HG03139 (cell line): ENCODE measurements at regions not wholly inside any gene's neighbourhood (a gene's known extent, or its start where the extent isn't known, plus 50 kb on each side); places are given as distances from the start of the nearest gene placed in this dataset.

Experiments
- ATAC-seq: cut with Tn5 transposase; IDR thresholded peaks from one replicate; pipeline ENCODE4 v1.9.1; 2021; ENCODE audit not compliant: unreplicated experiment

DNA sequence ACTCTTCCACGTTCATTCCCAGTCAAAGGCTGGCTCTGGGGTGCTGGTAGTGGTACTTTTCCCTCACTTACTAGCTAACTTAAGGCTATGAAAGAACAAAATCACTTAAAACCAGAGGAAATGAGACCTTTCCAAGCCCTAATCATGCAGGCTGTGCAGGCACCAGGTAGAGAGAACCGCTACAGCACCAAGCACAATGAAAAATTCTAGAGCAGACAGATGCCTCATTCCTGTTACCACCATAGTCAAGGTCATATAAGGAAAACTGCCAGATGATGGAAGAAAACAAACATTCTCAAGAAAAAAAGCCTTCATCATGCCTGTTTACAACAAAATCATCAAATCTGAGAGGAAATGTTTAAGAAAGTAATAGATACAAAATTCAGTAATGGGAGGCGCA is 374.4 kb upstream of the PDE4D start:
- ATAC-seq, result no peak

DNA sequence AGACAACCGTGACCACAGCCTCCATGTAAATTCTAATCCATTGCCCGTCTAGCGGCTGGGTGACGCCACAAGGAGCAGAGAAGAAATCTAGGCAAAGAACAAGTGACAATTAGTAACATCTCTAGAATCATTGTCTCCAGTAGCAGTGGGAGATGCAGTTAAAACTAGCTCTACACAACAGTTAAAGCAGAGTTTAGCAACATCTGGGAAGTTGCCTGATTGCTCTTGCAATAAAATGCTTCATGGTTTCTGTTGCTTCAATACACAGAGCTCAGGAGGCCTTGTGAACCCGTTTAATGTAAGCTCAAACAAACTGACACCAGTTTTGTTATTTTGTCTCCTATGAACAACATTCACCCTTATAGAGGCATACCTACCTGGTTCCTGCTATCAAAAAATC is 369.8 kb upstream of the PDE4D start:
- no peak for ATAC-seq

DNA sequence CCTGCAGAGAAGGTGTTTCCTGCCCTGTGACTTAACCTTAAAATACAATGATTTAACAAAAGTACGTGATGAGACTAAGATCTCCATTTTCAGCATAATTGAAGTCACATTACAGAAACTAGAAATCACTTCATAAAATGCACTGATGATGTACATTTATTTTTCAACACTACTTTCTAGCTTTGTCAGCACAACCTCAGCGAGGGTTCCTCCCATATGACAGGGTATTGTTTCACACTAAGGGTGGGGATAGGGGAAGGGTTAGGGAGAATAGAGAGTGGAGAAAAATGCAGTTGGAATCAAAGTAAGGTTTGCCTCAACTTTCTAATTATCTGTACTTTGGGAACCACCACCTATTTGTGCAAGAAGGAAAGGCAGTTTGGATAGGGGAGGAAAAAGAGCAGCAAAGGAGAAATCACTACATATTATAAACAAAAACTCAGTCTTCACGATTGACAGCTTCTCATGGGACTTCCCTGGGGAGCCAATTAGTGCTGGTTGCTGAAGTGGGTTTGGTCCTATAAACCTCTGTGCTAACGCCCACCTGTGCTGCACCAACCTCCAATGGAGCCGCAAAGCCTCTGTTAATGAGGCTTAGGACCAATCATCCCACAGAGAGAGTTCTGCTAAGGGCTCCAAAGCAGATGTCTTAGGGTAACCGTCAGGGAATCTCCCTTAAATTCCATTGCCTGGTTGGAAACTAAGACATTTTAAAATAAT is 369.2 kb upstream of the PDE4D start:
- no peak for ATAC-seq

DNA sequence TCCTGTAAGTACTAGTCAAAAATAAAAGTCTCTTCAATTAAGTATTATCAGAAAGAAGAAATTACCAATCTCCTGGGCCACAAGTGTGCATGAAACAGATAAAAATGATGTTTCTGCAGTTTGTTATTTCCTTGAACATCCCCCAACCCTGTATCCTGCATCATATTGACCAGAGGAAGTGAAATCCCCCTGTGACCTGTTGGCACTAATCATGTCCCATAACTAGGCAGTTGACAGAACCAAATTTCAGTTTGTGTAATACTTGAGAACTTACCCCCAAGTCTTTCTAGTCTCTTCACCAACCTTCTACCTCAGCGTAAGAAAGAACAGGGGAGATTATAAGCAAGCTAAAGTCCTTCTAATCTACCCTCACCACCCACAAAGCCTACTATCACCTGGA is 368.2 kb upstream of the PDE4D start:
- no peak for ATAC-seq

DNA sequence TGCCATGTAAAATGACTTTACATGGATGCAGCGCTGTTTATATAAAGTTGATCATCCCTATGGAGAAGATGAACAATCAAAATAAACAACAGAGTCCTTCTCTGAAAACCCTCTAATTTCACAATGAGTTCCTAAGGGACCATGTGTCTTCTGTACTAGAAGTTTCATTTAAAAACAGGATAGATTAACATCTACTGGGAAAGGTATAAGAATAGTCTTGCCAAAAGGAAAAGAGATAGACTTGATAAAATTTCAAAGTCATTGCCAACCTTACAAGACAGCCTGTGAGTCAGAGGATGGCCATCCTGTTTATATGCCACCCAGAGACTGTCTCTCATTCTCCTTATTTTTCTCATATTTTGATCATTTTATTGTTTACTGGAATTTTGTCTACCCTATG is 367.1 kb upstream of the PDE4D start:
- ATAC-seq, result no peak

DNA sequence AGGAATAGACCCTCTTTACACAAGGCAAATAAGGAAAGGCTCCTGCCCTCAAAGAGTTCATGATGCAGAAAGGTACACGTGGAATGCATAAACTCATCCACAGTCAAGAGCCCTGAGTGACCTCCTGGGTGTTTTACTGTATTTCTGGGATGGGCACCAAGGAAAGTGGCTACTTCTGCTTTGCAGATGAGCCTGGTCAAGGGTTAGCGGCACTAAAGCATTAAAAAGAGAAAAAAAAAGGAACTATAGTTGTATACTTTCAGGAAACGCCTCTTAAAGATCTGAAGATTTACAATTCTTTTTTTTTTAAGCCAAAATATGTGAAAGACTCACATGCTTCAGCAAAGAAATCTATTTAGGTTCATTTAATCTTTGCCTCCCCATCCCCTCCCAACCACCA is 366.2 kb upstream of the PDE4D start:
- ATAC-seq, result no peak

DNA sequence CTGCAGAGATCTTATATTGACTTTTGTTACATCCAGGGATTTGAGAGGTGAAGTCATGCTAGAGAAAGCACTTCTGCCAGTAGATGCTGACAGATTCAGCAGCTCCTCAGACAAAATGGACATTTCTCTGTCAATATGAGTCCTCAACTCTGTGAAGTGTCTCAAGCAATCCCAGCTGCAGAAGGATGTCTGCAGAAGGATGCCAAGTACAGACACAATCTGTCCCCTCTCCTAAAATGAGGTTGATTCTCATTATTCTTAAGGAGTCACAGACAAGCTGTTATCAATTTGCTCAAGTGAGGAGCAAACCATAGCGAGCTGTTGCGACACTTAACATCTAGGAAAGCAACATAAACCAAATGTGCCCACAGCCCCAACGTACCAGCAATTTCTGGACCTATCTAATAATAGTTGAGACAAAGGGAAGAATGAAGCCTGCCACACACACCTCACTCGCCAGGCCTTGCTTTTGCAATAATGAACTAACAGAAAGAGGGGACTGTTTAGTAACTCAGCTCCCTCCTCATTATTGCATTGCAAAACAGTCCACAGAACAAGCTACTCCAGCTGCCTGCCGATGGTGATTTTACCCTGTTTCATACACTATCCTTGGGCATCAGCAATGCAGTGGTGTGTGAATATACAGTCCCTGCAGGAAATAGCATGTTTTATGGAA is 364.2 kb upstream of the PDE4D start:
- no peak for ATAC-seq

DNA sequence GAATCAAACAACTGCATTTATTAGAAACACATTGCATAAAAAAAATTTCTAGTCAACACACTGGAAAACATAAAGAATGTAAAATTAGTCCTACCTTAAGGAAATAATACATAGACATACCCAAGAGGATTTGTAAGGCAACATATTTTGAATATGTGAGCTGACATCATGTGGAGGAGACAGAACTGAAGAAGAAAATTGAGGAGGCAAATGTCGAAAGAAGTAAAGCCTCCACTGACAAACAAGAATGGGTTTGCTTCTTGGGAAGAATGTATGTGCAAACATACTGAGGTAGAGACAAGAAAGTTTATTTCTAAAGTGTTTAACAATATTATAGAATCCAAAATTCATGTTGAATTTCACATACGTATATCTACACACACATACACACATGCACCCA is 363.0 kb upstream of the PDE4D start:
- ATAC-seq, result no peak

DNA sequence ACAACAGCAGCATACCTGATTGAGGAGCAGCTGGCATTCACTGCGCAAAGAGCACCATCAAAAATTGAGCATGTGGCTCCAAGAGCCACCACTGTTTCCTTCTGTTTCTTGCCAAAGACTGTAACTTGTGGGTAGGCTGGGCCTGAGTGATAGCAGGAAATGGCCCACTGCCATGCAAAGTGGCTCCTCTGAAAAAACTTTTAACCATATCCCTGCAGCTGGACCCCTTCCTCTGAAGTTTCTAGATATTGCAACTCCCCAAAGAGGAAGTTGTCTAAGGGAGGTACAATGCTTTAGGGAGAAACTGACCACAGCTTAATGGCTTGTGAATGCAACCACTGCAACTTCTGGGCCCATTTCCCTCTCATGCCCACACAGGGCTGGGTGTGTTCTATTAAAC is 355.4 kb upstream of the PDE4D start:
- ATAC-seq, result peak; percentile 94

DNA sequence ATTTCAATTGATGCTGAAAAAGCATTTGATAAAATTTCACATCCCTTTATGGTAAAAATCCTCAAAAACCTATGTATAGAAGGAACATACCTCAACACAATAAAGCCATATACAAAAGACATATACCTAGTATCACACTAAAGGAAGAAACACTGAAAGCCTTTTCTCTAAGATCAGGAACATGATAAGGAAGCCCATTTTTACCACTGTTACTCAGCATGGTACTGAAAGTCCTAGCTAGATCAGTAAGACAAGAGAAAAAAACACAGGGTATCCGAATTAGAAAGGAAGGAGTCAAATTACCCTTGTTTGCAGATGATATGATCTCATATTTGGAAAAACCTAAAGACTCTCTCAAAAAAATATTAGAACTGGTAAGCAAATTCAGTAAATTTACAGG is 350.2 kb upstream of the PDE4D start:
- ATAC-seq, result no peak

DNA sequence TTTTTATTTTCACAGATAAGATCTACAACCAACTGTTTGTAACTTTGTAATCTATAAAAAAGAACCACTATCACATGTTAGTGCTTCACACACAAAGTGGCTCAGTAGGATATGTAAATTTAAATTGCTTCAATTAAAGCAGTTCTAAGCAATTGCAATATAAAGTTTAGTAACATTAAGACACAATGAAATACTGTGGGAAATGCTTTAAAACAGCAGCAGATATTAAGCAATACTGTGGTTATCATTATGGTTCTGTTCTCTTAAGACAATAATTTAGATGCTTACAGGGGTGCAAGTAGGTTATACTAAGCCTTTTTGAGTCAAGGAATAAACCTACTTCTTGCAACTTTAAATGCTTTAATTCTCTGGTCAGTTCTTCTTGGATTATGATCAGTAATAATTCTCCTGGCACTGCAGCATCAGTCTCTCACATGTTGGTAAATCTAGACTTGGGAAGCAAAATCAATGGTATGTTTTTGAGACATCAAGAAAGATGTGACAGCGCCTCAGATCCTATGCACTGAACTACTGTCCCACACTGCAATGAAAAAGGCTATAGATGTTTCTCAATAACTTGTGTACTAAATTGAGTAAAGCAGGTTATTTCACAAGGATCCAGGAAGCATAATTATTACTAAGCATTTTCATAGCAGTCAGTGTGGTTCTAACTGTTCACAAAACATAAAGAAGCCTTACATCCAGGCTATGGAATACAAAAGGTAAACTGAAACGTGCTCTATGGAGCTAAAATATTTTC is 338.7 kb upstream of the PDE4D start:
- no peak for ATAC-seq

DNA sequence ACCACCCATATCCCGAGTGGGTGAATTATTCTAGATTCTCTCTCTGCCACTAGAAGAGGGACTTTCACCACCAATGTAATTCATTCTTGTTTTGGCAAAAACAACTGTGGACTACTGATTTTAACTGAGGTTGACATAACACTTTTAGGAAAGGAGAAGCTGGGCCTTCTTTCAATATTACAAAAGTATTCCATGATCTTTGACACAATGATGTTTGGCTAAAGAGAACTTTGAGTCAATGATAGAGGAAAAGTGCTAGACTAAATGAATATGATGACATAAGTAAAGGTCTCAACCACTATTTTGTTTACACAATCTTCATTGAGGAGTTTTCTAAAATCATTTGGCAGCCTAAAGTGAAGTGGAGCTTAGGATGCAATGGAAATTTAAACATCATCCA is 336.9 kb upstream of the PDE4D start:
- ATAC-seq, result no peak

DNA sequence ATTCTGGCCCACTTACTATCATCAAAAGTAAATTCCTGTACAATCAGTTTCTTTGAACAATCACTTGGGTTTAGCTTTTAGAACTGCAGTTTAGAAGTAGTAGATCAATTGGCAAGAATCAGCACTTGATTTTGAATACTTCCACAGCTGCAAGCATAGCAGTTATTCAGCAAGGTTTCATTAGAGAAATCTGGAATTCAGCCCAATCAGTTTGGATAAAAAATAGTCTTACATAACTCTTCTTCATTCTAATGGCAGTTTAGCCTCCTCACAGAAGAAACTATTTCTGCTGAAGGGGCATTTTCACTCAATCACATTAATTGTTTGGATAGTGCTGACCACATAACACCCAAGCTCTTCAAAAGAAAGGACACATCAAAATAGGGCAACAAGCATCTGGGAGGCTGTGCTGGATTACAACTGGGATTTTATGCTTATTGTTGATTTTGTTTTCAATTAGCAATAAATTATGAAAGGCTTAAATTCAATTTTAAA is 336.2 kb upstream of the PDE4D start:
- no peak for ATAC-seq

DNA sequence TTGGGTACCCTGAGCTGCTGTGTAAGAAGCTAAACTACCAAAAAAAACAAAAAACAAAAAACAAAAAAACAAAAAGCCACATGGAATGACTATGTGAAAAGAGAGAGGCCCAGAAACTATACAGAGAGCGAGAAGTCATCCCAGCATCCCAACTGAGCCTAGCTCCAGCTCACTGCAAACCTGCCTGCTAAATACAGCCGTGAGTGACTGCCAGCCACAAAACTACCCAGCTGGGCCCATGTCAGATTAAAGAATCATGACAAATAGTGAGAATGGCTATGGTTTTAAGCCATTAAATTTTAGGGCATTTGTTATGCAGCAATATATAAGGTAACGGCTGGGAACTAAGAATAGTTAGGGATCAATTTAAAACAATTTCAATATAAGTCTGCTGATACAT is 335.1 kb upstream of the PDE4D start:
- no peak for ATAC-seq

DNA sequence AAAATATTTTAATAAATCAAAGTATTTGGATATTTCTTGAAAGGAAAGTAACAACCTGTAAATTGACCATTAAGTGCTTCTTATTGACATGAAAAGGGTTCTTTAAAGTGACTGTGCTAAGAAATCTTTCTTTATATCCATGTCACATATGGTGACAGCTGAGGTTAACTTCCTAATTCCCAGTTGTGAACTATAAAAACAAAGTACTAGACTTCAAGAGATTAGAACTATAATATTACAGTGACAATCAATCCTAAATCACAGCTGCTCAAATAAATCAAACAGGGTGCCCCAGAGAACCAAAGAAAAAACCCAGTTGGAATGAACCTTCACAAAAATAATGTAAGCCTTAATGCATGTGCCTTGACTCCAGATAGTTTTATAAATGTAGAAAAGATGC is 332.6 kb upstream of the PDE4D start:
- ATAC-seq, result no peak

DNA sequence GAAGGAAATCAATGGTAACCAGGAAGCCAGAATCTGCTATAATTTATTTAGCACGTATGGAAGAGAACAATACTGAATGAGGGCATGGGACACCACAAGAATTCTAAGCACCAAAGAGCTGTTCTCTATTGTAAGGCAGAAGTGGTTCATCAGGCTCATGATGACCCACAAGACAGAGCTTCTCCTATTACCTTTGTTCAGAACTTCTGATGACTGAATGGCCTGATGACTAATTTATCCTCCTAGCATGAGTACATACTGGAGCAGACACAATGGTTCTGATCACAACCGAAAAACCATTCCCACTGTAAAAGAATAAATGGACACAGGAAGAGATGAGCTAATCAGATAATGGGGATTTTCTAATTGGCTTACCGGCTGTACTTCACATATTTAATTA is 329.8 kb upstream of the PDE4D start:
- no peak for ATAC-seq

DNA sequence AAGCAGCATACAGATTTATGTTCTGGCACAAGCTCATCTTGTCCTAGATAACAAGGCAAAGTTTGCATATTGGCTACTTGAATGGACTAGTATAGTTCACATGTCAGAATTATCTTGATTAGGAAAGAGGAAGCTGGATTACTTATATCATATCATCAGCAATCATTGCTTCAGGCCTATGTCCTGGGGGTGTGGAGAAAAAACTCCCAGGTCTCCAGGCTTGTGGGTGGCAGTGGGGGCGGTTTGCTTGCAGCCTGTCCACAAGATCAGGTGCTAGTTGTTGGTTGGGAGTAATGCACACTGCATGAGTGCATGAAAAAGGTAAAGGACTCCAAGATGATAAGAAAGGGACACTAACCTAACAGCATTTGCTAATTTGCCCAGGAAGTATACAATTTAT is 326.4 kb upstream of the PDE4D start:
- ATAC-seq, result no peak

DNA sequence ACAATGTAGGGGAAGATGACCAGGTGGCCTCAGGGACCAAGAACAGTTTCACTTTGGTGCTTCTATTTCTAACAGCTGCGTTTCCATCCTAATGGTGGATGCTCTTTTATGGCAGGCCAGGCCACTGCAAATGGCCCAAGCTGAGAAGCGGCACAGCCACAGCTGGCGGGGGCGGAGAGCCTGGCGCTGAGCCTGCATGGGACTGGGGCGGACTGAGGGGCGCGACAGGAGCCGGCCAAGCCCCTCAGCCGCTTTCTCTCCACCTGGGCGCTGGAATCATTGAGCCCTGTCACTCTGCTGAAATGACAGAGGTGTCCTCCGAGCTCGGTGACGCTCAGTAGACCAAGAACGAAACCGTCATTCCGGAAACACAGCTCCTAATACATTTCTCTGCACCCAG is 317.3 kb upstream of the PDE4D start:
- ATAC-seq, result no peak

DNA sequence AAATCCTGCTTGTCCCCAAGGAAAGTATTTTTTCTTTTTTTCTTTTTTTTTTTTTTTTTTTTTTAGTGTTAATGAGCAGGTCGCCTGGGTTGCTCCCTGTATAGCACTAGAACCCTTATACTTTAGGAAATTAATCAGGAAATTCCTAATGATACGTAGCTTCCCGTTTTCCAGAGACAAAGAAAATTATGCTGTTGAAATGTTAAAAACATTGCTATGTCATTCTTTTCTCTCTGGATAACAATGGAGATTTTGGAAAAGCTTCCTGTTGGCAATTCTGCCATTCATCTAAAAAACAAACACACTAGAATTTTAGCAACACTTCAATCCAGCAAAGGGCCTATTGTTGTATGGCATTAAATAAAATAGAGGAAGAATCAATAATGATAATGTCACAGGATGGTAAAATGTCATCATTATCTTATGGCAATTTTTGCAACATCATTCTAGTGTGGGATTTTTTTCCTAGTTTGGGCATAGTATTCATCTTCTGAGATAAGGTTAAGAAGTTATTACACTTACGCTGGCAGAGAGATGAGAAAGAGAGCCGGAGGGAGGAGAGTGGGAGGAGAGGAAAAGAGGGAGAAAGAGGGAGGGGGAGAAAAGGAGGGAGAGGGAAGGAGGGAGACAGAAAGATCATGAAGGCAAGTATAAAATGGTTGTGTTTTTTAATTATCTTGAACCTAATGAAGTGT is 315.8 kb upstream of the PDE4D start:
- no peak for ATAC-seq

DNA sequence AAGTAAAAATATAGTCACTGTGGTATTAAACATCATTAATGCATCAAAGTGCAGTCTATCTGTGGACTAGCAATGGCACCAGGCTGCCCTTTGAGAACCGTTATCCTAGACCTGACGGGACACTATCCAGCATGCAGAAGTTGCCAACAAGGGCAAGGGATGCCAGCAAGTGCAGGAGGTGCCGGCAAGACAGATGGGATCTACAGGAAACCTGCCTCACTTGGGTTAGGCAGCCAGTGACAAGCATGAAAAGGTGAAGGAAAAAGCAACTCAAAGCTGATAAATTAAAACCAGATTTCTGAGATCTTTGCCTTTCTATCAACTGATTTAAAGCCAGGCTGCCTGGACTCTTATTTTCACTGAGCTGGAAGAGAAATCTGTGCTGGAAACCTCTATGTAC is 315.2 kb upstream of the PDE4D start:
- no peak for ATAC-seq

DNA sequence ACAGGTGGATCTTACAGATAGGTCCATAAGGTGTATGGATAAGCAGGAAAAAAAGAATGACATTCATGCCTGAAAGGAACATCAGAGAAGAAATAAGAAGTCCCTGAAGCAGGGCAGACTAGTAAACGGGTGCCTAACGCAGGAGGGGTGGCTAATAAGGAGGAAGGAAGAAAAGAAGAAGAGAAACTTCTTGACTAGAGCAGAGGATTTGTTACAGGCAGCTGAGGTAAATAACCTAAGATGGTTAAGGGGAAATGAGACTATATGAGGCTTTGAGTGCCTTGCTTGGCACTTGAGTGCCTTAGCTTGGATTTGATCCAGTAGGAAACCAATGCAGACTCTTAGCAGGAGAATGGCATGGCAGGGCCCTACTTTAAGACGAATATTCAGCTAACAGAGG is 313.5 kb upstream of the PDE4D start:
- ATAC-seq, result peak; percentile 92

DNA sequence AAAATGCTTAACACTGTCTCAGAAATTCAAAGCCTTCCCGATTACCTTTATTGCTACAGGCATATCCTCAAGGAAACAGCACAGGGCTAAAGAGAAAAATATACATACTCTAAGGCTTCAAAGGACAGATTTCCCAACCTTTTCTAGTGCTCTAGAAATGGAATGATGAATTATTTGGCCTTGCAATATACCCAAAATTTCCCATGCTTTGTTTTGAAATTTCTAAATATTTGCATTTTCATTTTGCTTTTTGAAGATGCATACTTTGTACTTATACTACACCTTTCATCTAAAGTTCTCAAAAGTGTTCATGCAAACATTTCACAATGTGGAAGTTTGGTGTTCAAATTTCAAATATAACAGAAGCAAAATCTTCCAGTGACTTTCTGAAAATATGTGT is 312.7 kb upstream of the PDE4D start:
- no peak for ATAC-seq
